Esophagus (tissue), 2 donors: ENCODE measurements at regions not wholly inside any gene's neighbourhood (a gene's known extent, or its start where the extent isn't known, plus 50 kb on each side); places are given as distances from the start of the nearest gene placed in this dataset.

ENCODE experiments used
- H3K27ac ChIP-seq, 2 donors: one replicate each; pipeline ENCODE4 v1.5.1; 2013; ENCODE audit warnings: low read depth in 2 of 2, mild to moderate bottlenecking in 2 of 2, inconsistent platforms in 1 of 2, low read length in 1 of 2, moderate library complexity in 1 of 2
- H3K27me3 ChIP-seq, 2 donors: one replicate each; pipeline ENCODE4 v1.6.1; 2013; ENCODE audit warnings: low read length in 2 of 2, control low read depth in 1 of 2, mild to moderate bottlenecking in 1 of 2; ENCODE audit not compliant: insufficient read depth in 2 of 2, control insufficient read depth in 1 of 2
- H3K36me3 ChIP-seq, 2 donors: one replicate each; pipeline ENCODE4 v1.6.1; 2013; ENCODE audit warnings: low read length in 1 of 2; ENCODE audit not compliant: control insufficient read depth in 2 of 2, insufficient read depth in 2 of 2
- H3K4me1 ChIP-seq, 2 donors: one replicate each; pipeline ENCODE4 v1.6.1; 2013; ENCODE audit warnings: low read length in 1 of 2; ENCODE audit not compliant: control insufficient read depth in 2 of 2, insufficient read depth in 2 of 2
- H3K4me3 ChIP-seq, 2 donors: one replicate each; pipeline ENCODE4 v1.5.1; 2013; ENCODE audit warnings: low read length in 2 of 2, mild to moderate bottlenecking in 2 of 2, low read depth in 1 of 2, moderate library complexity in 1 of 2
- H3K9me3 ChIP-seq, 2 donors: one replicate each; pipeline ENCODE4 v1.6.1; 2013; ENCODE audit warnings: mild to moderate bottlenecking in 2 of 2, low read depth in 1 of 2, low read length in 1 of 2, moderate library complexity in 1 of 2; ENCODE audit not compliant: control insufficient read depth in 2 of 2, insufficient read depth in 1 of 2
- WGBS, 2 donors: extraction: QIAGEN DNeasy Blood & Tissue Kit; methylation state at CpG; one replicate each; pipeline ENCODE4 v1.1.7; 2013; 5-methylcytosine and 5-hydroxymethylcytosine counted together
- donor health status: healthy with polysubstance abuse.
- donor health status: Bipolar disorder and iron deficiency.

GRCh38 chr14:34120185-34120977, 169.5 kb upstream of the EGLN3 start:
- no peak overlapping the region for H3K4me3 ChIP-seq

DNA sequence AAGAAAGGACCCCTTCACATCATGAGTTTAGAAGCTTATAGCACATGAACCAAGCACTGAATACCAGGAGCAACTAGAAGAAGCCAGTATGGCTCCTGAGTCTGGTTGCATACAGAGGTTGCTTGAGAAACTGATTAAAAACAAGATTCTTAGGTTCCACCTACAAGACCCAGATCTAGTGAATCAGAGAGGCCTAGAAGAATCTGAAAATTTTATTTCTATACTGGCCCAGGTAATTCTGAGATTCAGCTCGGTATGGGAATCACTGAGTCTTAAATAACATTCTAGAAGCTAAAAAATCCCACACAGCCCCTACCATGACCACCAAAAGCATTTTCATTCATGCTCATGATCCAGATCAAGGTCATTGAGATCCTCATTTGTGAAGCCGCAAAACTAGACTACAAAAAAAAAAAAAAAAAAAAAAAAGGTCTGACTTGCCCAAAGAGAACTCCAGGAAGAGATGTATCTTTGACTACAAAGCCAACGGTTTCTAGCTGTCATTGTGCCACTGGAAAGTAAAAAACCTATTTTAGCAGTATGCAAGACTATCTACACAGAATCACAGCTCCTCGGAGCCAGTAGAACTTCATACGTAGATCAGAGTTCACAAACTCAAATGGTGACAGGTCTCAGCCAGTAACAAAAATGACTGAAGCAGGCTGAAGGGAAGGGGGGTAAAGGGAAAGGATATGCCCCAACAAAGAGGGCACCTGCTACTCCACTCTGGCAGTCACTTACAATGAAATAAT, 168.4 kb upstream of the EGLN3 start:
- no peaks in the 10 kb centered on the region for H3K9me3 ChIP-seq
- H3K27me3 ChIP-seq: peaks cover 0 to 3% of the 10 kb centered on the region in 2 donors
- WGBS, 2 donors: 88% methylated on average over 5 of the region's 5 CpGs
- no peaks in the 10 kb centered on the region for H3K36me3 ChIP-seq
- no peak overlapping the region for H3K27ac ChIP-seq
- no peak overlapping the region for H3K4me3 ChIP-seq
- no peaks in the 10 kb centered on the region for H3K4me1 ChIP-seq

More at GRCh38 chr14:34120185-34120977, 169.5 kb upstream of the EGLN3 start:
- H3K9me3 ChIP-seq: no peaks in the 10 kb centered on the region
- H3K27me3 ChIP-seq: peaks cover 0 to 3% of the 10 kb centered on the region in 2 donors
- no peaks in the 10 kb centered on the region for H3K4me1 ChIP-seq
- no peaks in the 10 kb centered on the region for H3K36me3 ChIP-seq
- no peak overlapping the region for H3K27ac ChIP-seq
- 76 to 94% methylated on average over 3 of the region's 3 CpGs for WGBS, 2 donors

DNA sequence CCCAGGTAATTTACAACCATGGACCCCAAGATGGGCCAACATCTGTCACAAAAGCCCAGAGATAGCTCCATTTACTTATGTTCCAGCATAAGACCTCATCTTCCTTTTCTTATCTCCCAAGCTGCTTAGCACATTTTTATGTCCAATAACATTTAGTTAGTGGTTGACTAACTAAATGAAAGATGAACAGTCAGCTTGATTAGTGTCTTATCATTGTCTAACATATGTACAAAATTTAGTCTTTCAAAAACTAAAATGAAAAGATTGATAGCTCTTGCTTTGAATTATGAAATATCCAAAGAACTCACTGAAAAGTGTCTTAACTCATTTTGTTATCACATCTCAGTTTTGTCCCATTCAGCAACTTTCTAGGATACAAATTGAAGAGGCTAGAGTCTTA, 163.1 kb upstream of the EGLN3 start:
- H3K27ac ChIP-seq: no peak overlapping the region
- no peaks in the 10 kb centered on the region for H3K36me3 ChIP-seq
- H3K4me1 ChIP-seq: no peaks in the 10 kb centered on the region
- no peaks in the 10 kb centered on the region for H3K27me3 ChIP-seq
- no peaks in the 10 kb centered on the region for H3K9me3 ChIP-seq
- H3K4me3 ChIP-seq: no peak overlapping the region

- Histone ChIP-seq H3K4me1 (no peaks in the 10 kb centered on the region), H3K9me3 (no peaks in the 10 kb centered on the region), H3K27ac (no peak overlapping the region), H3K4me3 (no peak overlapping the region), H3K27me3 (no peaks in the 10 kb centered on the region), H3K36me3 (no peaks in the 10 kb centered on the region)
- 27 to 29% methylated on average over 5 of the region's 5 CpGs for WGBS, 2 donors
Observed at GRCh38 chr14:34113005-34113511, 162.2 kb upstream of the EGLN3 start.

DNA sequence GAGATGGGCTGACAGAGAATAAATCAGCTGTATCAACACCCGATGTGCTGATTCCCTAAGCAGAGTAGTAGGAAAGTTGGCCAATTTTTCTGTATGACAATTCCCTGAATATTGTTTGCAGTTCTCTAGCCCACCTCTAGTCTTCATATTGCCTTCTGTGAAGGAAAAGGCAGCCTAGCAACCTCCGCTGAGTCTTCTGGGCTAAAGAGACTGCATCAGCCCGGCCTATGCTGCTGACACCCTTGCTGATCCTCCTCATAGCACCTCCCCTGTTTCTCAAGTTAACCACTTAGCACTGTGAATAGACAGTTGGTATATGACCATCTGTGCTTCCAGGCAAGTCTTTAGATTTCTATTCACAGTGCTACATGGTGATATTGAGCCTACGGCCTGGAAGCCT, 161.1 kb upstream of the EGLN3 start:
- WGBS, 2 donors: 83 to 90% methylated on average over 4 of the region's 4 CpGs
- H3K36me3 ChIP-seq: no peaks in the 10 kb centered on the region
- H3K9me3 ChIP-seq: no peaks in the 10 kb centered on the region
- H3K4me1 ChIP-seq: no peaks in the 10 kb centered on the region
- no peak overlapping the region for H3K4me3 ChIP-seq
- H3K27me3 ChIP-seq: no peaks in the 10 kb centered on the region
- H3K27ac ChIP-seq: no peak overlapping the region

- Histone ChIP-seq H3K9me3 (no peaks in the 10 kb centered on the region), H3K36me3 (no peaks in the 10 kb centered on the region), H3K27me3 (no peaks in the 10 kb centered on the region), H3K27ac (no peak overlapping the region), H3K4me1 (no peaks in the 10 kb centered on the region), H3K4me3 (no peak overlapping the region)
- 48 to 89% methylated on average over 2 of the region's 2 CpGs for WGBS, 2 donors
Observed at GRCh38 chr14:34111505-34111904, 160.6 kb upstream of the EGLN3 start.

DNA sequence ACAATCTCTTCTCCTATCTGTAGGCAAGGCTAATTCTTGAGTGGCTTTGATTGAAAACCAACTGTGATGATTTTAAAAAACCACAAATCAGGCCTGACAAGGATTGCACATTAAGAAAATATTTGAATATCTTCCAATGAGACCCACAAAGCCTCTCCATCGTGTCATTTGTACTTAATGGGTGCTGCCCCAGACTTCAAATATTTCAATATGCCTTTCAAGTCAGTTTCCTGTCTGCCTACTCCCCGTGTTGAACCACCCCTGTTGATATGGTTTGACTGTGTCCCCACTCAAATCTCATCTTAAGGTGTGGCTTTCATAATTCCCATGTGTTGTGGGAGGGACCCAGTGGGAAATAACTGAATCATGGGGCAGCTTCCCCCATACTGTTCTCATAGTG, 159.7 kb upstream of the EGLN3 start:
- Histone ChIP-seq H3K27ac (no peak overlapping the region), H3K9me3 (no peaks in the 10 kb centered on the region), H3K4me3 (no peak overlapping the region), H3K36me3 (no peaks in the 10 kb centered on the region), H3K27me3 (no peaks in the 10 kb centered on the region), H3K4me1 (no peaks in the 10 kb centered on the region)
- WGBS, 2 donors: 64 to 67% methylated on average over 2 of the region's 2 CpGs

DNA sequence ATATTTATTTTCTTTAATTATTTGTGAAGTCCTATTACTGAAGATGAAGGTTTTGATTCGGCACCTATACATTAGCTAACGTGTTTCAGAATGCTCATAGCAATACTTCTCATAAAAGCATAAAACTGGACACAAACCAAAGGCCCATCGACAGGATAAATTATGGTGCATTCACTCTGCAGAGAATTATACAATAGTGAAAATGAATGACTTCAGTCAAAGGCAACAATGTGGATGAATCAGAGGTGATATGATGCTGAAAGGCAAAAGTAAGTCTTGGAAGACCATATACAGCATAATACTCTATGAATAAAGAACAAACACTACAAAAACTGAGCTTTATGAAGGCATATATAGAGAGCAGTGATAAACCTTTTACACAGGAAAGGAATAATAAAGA, 156.6 kb upstream of the EGLN3 start:
- Histone ChIP-seq H3K4me3 (no peak overlapping the region), H3K27me3 (no peaks in the 10 kb centered on the region), H3K27ac (no peak overlapping the region), H3K9me3 (no peaks in the 10 kb centered on the region), H3K36me3 (no peaks in the 10 kb centered on the region), H3K4me1 (no peaks in the 10 kb centered on the region)
- WGBS, 2 donors: 76 to 82% methylated on average over 3 of the region's 3 CpGs

GRCh38 chr14:34106310-34106709, 155.4 kb upstream of the EGLN3 start:
- H3K27ac ChIP-seq: no peak overlapping the region
- H3K27me3 ChIP-seq: no peaks in the 10 kb centered on the region
- H3K4me1 ChIP-seq: no peaks in the 10 kb centered on the region
- WGBS, 2 donors: 56 to 68% methylated on average over 4 of the region's 4 CpGs
- no peaks in the 10 kb centered on the region for H3K9me3 ChIP-seq
- no peaks in the 10 kb centered on the region for H3K36me3 ChIP-seq
- H3K4me3 ChIP-seq: no peak overlapping the region
